H1 (cell line): ENCODE measurements at regions not wholly inside any gene's neighbourhood (a gene's known extent, or its start where the extent isn't known, plus 50 kb on each side); places are given as distances from the start of the nearest gene placed in this dataset.

Experiments
- TAF1 ChIP-seq: IDR thresholded peaks from 2 replicates; pipeline ENCODE4 v1.6.1; 2011; ENCODE audit warnings: mild to moderate bottlenecking, low read depth, low read length

GRCh38 chr1:208714323-208714722, 470.1 kb upstream of the PLXNA2 start (continued):
- TF ChIP-seq TAF1: no peak
